NCI-H2081 (cell line): ENCODE measurements at regions not wholly inside any gene's neighbourhood (a gene's known extent, or its start where the extent isn't known, plus 50 kb on each side); places are given as distances from the start of the nearest gene placed in this dataset.
"Not testable (repeated sequence)": the region's sequence is repeated elsewhere in the genome, so short reads cannot be mapped to it uniquely, and the experiment has no call there.

ENCODE experiments used
- DNase-seq, 2 experiments: peaks; one replicate each; lab custom pipeline; 2025; lab: John Stamatoyannopoulos, UW

GRCh38 chr5:104327801-104328200 lies 765.2 kb upstream of the NUDT12 start:
- DNase-seq: no peak

DNA sequence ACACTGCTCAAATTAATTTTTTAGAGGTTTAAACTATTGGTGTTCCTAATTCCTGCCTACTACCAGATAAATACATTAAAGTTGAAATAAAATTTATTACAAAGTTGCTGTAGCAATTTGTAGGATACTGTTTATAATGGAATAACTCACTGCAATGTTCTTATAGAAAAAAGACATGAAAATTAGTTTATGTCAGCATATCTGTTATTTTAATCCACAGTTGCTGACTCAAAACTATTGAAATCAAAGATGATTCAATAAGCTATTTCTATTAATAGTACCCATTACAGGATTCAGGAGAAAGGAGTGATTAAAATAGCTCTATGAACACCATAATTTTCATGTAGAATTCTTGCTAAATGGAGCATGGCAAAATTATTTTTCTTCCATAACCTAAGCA lies 764.4 kb upstream of the NUDT12 start:
- DNase-seq: no peak

- no peak for DNase-seq
These were observed 762.8 kb upstream of the NUDT12 start for GRCh38 chr5:104325356-104325755.

DNA sequence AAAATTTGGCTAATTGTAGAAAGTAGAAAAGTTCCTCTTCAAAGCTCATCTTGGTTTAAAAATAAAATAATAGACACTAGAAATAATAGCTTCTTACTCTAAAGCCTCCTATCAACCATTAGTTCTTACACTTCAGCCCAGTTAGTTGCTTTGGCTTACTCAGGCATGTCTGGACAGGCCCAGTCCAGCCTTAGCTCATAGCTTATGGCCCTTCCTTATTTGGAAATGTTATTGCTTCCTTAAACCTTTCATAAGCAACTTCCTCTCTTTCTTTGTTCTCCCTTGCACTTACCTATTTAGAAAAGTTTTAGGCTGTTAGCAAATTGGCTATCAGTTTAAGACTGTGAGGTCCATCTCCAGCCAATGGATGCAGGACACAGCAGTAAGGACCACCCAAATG lies 754.1 kb upstream of the NUDT12 start:
- DNase-seq: not testable (repeated sequence)

DNA sequence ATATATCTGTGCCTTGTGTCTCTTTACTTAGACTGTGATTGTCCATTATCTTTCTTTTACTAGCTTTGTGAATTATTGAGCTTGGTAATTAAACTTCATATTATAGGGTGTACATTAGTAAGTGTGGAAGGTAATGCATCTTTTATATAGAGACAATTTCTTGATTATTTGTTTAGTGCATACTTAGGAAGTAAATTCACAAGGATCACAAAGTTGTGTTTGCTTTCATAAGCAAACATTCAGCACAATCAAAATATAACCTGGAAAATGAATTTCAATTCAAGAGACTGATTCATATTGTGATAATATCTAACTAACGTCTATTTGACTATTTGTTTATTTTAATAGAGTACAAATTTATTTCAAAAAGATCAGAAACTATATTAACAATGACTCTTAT lies 749.9 kb upstream of the NUDT12 start:
- DNase-seq: no peak

DNA sequence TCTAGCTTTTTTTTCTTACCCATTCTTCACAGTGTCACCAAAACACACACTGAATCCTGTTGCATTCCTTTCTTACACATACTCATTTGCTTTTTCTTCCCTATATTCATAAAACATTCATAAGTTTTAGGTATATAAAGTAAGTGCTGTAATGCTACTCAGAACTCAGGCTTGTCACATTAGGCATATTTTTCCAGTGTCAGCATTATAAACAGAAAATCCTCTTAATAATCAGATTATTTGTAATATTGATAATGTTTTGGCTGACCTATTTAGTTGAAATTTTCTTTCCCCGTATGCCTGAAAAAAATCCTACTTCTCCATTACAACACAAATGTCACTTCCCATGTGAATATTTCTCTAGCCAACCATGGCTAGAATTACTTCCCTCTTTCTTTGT lies 743.0 kb upstream of the NUDT12 start:
- no peak for DNase-seq

DNA sequence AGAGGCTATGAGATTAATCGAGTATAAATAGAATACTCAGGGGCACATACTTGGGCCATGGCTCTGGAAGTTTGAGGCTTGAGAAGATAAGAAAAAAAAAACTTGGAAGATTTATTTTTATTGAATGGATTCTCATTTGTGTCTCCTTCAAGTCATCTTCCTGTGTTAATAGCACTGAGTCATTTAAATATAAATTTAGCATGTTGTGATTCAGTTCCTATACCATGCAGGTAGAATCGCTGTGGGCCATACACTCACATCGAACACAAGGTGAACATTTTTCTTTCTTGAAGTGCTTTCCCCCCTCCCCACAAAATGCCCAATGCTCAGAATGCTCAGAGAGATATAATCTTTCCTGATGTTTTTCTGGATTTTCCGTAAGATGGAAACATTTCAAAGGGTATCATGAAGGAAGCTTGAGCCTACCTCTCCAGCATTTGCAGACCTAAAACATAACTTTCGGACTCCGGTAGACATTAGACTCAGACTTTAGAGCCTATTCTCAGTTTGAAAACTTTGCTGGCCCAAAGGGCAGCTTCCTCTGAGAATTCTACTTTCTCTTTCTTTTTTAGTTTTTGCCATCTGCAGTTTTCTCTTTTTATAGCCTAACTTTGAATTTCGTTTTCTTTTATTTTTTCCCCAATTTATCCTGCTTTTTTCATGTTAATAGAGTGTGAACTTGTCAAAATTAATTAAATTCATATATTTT lies 737.6 kb upstream of the NUDT12 start:
- no peak for DNase-seq

GRCh38 chr5:104298518-104298917 lies 735.9 kb upstream of the NUDT12 start:
- no peak for DNase-seq

GRCh38 chr5:104297076-104297475 lies 734.5 kb upstream of the NUDT12 start:
- no peak for DNase-seq

DNA sequence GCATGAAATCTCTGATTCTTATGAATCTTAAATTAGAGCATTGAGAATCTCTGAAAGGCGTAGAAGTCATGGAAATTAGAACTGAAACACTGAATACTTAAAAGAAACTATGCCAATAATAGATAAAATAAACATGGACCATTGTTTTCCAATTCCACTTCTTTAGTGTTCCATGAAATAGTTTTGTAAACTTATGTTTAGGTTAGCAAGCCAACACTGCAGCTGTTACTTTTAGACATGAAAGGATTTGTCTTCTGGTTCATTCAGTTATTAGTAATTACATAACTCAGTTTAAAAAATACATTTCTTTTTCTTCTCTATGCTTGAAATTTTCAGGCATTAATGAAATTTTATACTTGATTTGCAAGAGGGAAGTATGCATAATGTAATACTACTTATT lies 733.4 kb upstream of the NUDT12 start:
- no peak for DNase-seq

DNA sequence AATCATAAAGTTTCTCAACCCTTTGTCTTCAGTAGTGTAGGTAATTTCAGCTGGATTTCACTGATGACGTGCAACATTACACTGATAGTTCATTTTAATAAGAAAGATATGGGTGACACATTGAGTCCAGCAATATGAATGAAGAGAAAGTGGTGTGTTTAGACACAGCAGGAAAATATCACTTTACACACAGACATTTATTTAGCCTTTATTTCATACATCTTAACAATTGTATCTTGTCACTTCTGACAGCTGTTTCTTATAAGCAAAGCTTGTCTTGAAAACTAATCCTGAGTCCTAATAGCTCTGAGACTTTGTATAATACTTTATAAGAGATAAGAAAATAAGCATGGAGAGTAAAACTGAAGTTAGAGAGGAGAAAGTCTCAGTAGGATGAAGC lies 720.5 kb upstream of the NUDT12 start:
- DNase-seq: no peak

GRCh38 chr5:104273725-104274124 lies 711.1 kb upstream of the NUDT12 start:
- DNase-seq: no peak

GRCh38 chr5:104267320-104268015 lies 704.9 kb upstream of the NUDT12 start:
- no peak for DNase-seq

GRCh38 chr5:104266161-104266560 lies 703.6 kb upstream of the NUDT12 start:
- no peak for DNase-seq

- no peak for DNase-seq
These were observed 703.0 kb upstream of the NUDT12 start for GRCh38 chr5:104265531-104266140.

DNA sequence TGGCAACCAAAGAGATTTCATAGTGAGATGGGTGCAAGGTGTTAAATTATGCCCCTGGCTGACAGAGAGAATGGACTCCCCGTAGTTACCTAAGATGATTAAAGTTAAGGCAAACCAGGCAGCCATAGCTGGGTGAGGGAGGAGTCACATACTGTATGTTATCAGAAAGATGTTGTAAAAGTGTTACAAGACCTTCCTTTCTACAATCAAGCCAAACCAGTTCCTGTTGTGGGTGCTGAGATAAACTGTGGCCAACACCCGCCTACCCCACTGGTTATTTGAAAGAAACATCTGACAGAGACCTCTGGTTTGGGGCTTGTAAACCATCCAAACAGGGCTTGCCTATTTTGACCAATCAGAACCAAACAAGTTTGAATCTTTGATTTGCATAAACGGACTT lies 684.7 kb upstream of the NUDT12 start:
- DNase-seq: no peak

DNA sequence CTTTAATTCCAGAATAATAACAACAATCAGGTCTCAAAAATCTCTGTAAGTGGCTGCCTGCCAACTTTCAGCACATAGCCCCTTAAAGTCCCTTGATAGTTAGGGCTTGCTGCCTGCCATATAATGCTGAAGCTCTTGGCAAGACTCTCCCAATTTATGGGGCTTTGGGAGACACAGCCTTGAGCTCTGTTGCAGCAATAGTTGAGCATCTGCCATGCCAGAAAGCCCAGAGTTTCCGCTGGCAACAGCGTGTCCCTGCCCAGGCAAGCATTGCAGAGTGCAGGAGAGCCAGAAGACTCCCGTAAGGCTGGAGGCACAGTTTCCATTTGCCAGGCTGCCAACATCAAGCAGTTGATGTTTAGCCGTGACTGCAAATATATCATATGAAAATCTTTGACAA lies 678.5 kb upstream of the NUDT12 start:
- no peak for DNase-seq

DNA sequence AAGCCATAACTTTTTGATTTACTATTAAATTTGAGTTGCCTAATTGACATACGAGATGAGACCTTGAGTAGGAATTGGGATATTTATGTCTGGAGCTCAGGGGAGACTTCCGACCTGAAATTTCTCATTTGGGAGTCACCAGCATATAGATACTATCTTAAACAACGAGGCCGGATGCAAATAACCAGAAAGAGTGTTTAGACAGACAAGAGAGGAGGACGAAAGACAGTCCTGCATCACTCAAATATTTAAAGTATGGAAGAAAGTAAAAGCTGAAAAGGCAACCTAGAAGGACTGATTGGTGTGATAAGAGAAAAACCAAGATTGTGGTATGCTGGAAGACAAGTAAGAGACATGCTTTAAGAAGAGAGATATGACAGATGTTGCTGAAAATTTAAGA lies 675.0 kb upstream of the NUDT12 start:
- no peak for DNase-seq

- DNase-seq: no peak
These were observed 661.5 kb upstream of the NUDT12 start for GRCh38 chr5:104223885-104224773.

GRCh38 chr5:104218200-104218599 lies 655.6 kb upstream of the NUDT12 start:
- DNase-seq: no peak

- no peak for DNase-seq
These were observed 650.6 kb upstream of the NUDT12 start for GRCh38 chr5:104213216-104213615.

- DNase-seq: no peak
These were observed 637.2 kb upstream of the NUDT12 start for GRCh38 chr5:104199771-104200170.
